Trophoblast cell (in vitro differentiated cells and primary cell): ENCODE measurements at regions not wholly inside any gene's neighbourhood (a gene's known extent, or its start where the extent isn't known, plus 50 kb on each side); places are given as distances from the start of the nearest gene placed in this dataset.

Experiments
- DNase-seq, 2 donors: peaks; one replicate each; pipeline ENCODE4 v3.0.0-alpha.2; 2016
- H2AFZ ChIP-seq: 2 replicates; pipeline ENCODE4 v1.6.1; 2013; ENCODE audit warnings: low read length, moderate library complexity, mild to moderate bottlenecking; ENCODE audit not compliant: insufficient read depth, poor library complexity
- H2AK5ac ChIP-seq: 2 replicates; pipeline ENCODE4 v1.6.1; 2013; ENCODE audit warnings: mild to moderate bottlenecking, low read length
- H2BK120ac ChIP-seq: 2 replicates; pipeline ENCODE4 v1.6.1; 2013; ENCODE audit warnings: low read length, mild to moderate bottlenecking, moderate library complexity; ENCODE audit not compliant: insufficient read depth, poor library complexity
- H2BK12ac ChIP-seq: 2 replicates; pipeline ENCODE4 v1.6.1; 2013; ENCODE audit warnings: mild to moderate bottlenecking, low read length, moderate library complexity
- H2BK5ac ChIP-seq: 2 replicates; pipeline ENCODE4 v1.6.1; 2013; ENCODE audit warnings: low read length, low read depth, moderate library complexity, mild to moderate bottlenecking; ENCODE audit not compliant: poor library complexity
- H3K14ac ChIP-seq: 2 replicates; pipeline ENCODE4 v1.6.1; 2013; ENCODE audit warnings: mild to moderate bottlenecking, low read length
- H3K18ac ChIP-seq: 2 replicates; pipeline ENCODE4 v1.6.1; 2013; ENCODE audit warnings: mild to moderate bottlenecking, low read length
- H3K23ac ChIP-seq: 2 replicates; pipeline ENCODE4 v1.6.1; 2013; ENCODE audit warnings: low read length
- H3K27ac ChIP-seq: 2 replicates; pipeline ENCODE4 v1.5.1; 2013; ENCODE audit warnings: low read depth, mild to moderate bottlenecking, inconsistent platforms, low read length, moderate library complexity
- H3K27me3 ChIP-seq: 2 replicates; pipeline ENCODE4 v1.6.1; 2013; ENCODE audit warnings: inconsistent platforms, mild to moderate bottlenecking, low read length, moderate library complexity; ENCODE audit not compliant: insufficient read depth
- H3K36me3 ChIP-seq, 2 experiments: 1 replicate in 1 of 2; 2 replicates in 1 of 2; pipeline ENCODE4 v1.6.1; 2013; ENCODE audit warnings: low read length in 2 of 2, mild to moderate bottlenecking in 2 of 2, moderate library complexity in 1 of 2; ENCODE audit not compliant: insufficient read depth in 2 of 2, control insufficient read depth in 1 of 2
- H3K4ac ChIP-seq: 2 replicates; pipeline ENCODE4 v1.6.1; 2013; ENCODE audit warnings: low read depth, mild to moderate bottlenecking, low read length, moderate library complexity
- H3K4me1 ChIP-seq, 2 experiments: 1 replicate in 1 of 2; 2 replicates in 1 of 2; pipeline ENCODE4 v1.6.1; 2013; ENCODE audit warnings: low read length in 2 of 2, mild to moderate bottlenecking in 2 of 2, moderate library complexity in 1 of 2; ENCODE audit not compliant: insufficient read depth in 2 of 2, control insufficient read depth in 1 of 2
- H3K4me2 ChIP-seq: 2 replicates; pipeline ENCODE4 v1.6.1; 2013; ENCODE audit warnings: inconsistent platforms, mild to moderate bottlenecking, low read length, moderate library complexity
- H3K4me3 ChIP-seq: 2 replicates; pipeline ENCODE4 v1.5.1; 2013; ENCODE audit warnings: mild to moderate bottlenecking, low read depth, low read length, inconsistent platforms
- H3K79me1 ChIP-seq: one replicate; pipeline ENCODE4 v1.6.1; 2013; ENCODE audit warnings: low read length
- H3K79me2 ChIP-seq: 2 replicates; pipeline ENCODE4 v1.6.1; 2013; ENCODE audit warnings: low read length, mild to moderate bottlenecking; ENCODE audit not compliant: control insufficient read depth, insufficient read depth, poor library complexity
- H3K9ac ChIP-seq: 2 replicates; pipeline ENCODE4 v1.6.1; 2013; ENCODE audit warnings: mild to moderate bottlenecking, low read length
- H3K9me3 ChIP-seq: 2 replicates; pipeline ENCODE4 v1.6.1; 2013; ENCODE audit warnings: low read depth, mild to moderate bottlenecking, control low read depth, inconsistent platforms, low read length; ENCODE audit not compliant: insufficient read depth
- H4K12ac ChIP-seq: 2 replicates; pipeline ENCODE4 v1.6.1; 2013; ENCODE audit warnings: low read depth, mild to moderate bottlenecking, low read length, moderate library complexity
- H4K8ac ChIP-seq: 2 replicates; pipeline ENCODE4 v1.6.1; 2013; ENCODE audit warnings: low read depth, mild to moderate bottlenecking, low read length, moderate library complexity
- H4K91ac ChIP-seq: one replicate; pipeline ENCODE4 v1.6.1; 2013; ENCODE audit warnings: low read depth, mild to moderate bottlenecking, low read length, moderate library complexity
- WGBS: extraction: QIAGEN DNeasy Blood & Tissue Kit; methylation state at CpG from one replicate; pipeline ENCODE4 v1.1.7; 2013; ENCODE audit warnings: missing lambda C conversion rate; ENCODE audit not compliant: insufficient read length, insufficient coverage; ENCODE audit errors: extremely low coverage; 5-methylcytosine and 5-hydroxymethylcytosine counted together

GRCh38 chr9:116048081-116048480 lies 105.5 kb upstream of the PAPPA start:
- H2BK5ac ChIP-seq: no peak overlapping the region
- peak in 1 of 2 donors; percentile 38 for DNase-seq
- no peaks in the 10 kb centered on the region for H3K27me3 ChIP-seq
- H3K14ac ChIP-seq: no peak overlapping the region
- H2AK5ac ChIP-seq: no peak overlapping the region
- no peaks in the 10 kb centered on the region for H3K36me3 ChIP-seq
- WGBS: no CpG with 5 or more reads among the region's 2 CpGs
- H3K27ac ChIP-seq: no peak overlapping the region
- H3K4ac ChIP-seq: no peak overlapping the region
- no peak overlapping the region for H2AFZ ChIP-seq
- no peak overlapping the region for H3K18ac ChIP-seq
- no peak overlapping the region for H4K91ac ChIP-seq
- no peak overlapping the region for H3K23ac ChIP-seq
- no peak overlapping the region for H3K4me2 ChIP-seq
- H2BK12ac ChIP-seq: no peak overlapping the region
- no peak overlapping the region for H2BK120ac ChIP-seq
- no peak overlapping the region for H4K12ac ChIP-seq
- no peak overlapping the region for H3K9ac ChIP-seq
- no peak overlapping the region for H3K4me3 ChIP-seq
- H3K79me2 ChIP-seq: no peaks in the 10 kb centered on the region
- no peak overlapping the region for H4K8ac ChIP-seq
- H3K79me1 ChIP-seq: no peaks in the 10 kb centered on the region
- H3K9me3 ChIP-seq: no peaks in the 10 kb centered on the region
- no peaks in the 10 kb centered on the region for H3K4me1 ChIP-seq

DNA sequence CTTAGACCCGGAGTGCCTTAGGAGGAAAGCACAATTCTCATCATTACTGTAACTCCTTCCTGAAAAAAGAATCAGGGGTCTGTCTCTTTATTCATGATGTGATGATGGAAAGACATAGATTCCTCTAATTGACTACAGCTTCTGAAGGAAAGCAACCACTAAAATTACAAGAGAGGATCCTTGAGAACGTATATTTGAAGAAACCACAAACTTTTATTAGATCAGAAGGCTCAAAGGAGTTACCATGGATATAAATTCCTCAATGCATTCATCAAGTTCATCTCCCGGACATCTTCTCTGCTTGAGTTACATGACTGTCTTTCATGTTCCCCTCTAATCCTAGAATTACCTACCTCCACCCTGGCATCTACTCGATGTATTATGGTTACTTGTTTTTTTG lies 104.1 kb upstream of the PAPPA start:
- no peak overlapping the region for H2AFZ ChIP-seq
- no peak overlapping the region for H3K4me3 ChIP-seq
- no CpG with 5 or more reads among the region's 4 CpGs for WGBS
- no peak overlapping the region for H3K4ac ChIP-seq
- no peak overlapping the region for H4K12ac ChIP-seq
- H3K23ac ChIP-seq: no peak overlapping the region
- H3K9me3 ChIP-seq: no peaks in the 10 kb centered on the region
- no peak overlapping the region for H2AK5ac ChIP-seq
- H3K18ac ChIP-seq: no peak overlapping the region
- no peak overlapping the region for H3K9ac ChIP-seq
- DNase-seq: no peak
- no peaks in the 10 kb centered on the region for H3K79me1 ChIP-seq
- no peaks in the 10 kb centered on the region for H3K36me3 ChIP-seq
- no peak overlapping the region for H3K14ac ChIP-seq
- no peak overlapping the region for H4K8ac ChIP-seq
- no peak overlapping the region for H3K27ac ChIP-seq
- H3K79me2 ChIP-seq: no peaks in the 10 kb centered on the region
- H2BK120ac ChIP-seq: no peak overlapping the region
- H4K91ac ChIP-seq: no peak overlapping the region
- no peaks in the 10 kb centered on the region for H3K27me3 ChIP-seq
- H2BK5ac ChIP-seq: no peak overlapping the region
- no peak overlapping the region for H2BK12ac ChIP-seq
- H3K4me1 ChIP-seq: no peaks in the 10 kb centered on the region
- H3K4me2 ChIP-seq: no peak overlapping the region

DNA sequence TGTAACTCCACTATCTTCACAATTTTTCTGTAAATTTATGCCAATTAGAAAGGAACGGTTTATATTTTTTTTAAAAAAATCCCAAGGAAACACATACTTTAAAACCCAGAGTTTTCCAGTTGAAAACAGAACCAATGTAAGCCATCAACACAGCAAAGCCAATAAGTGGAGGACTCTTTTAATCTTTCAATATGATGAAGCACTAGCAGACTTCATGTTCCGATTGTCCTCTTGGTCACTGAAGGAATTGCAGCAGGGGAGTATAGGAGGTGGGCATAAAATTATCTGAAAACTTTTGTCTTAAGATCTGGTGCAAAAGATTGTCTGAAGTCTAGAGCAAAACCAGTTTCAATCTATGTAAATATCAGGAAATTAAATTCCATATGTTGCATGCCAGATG lies 102.1 kb upstream of the PAPPA start:
- Histone ChIP-seq H3K4me3 (no peak overlapping the region), H3K23ac (no peak overlapping the region), H3K36me3 (no peaks in the 10 kb centered on the region), H3K4me1 (no peaks in the 10 kb centered on the region), H3K4me2 (no peak overlapping the region), H3K79me2 (no peaks in the 10 kb centered on the region), H3K27ac (no peak overlapping the region), H3K27me3 (no peaks in the 10 kb centered on the region), H2AK5ac (no peak overlapping the region), H4K12ac (no peak overlapping the region), H2AFZ (no peak overlapping the region), H2BK12ac (no peak overlapping the region), H3K14ac (no peak overlapping the region), H2BK120ac (no peak overlapping the region), H3K9ac (no peak overlapping the region), H3K4ac (no peak overlapping the region), H4K8ac (no peak overlapping the region), H3K79me1 (no peaks in the 10 kb centered on the region), H4K91ac (no peak overlapping the region), H2BK5ac (no peak overlapping the region), H3K18ac (no peak overlapping the region), H3K9me3 (no peaks in the 10 kb centered on the region)
- DNase-seq: no peak
- no CpG with 5 or more reads among the region's 2 CpGs for WGBS

- no CpG with 5 or more reads among the region's 3 CpGs for WGBS
- Histone ChIP-seq H3K36me3 (no peaks in the 10 kb centered on the region), H4K8ac (no peak overlapping the region), H2AFZ (no peak overlapping the region), H3K4me3 (no peak overlapping the region), H3K9ac (no peak overlapping the region), H3K27me3 (no peaks in the 10 kb centered on the region), H3K79me1 (no peaks in the 10 kb centered on the region), H4K91ac (no peak overlapping the region), H2BK120ac (no peak overlapping the region), H3K27ac (no peak overlapping the region), H3K4ac (no peak overlapping the region), H2BK5ac (no peak overlapping the region), H3K18ac (no peak overlapping the region), H3K14ac (no peak overlapping the region), H3K4me1 (no peaks in the 10 kb centered on the region), H3K9me3 (no peaks in the 10 kb centered on the region), H2AK5ac (no peak overlapping the region), H3K79me2 (no peaks in the 10 kb centered on the region), H4K12ac (no peak overlapping the region), H3K23ac (no peak overlapping the region), H2BK12ac (no peak overlapping the region), H3K4me2 (no peak overlapping the region)
- DNase-seq: peak; percentile 63 to 66
Observed at GRCh38 chr9:116055536-116055935, 98.1 kb upstream of the PAPPA start.
